Osteoblast (primary cell): ENCODE measurements at regions not wholly inside any gene's neighbourhood (a gene's known extent, or its start where the extent isn't known, plus 50 kb on each side); places are given as distances from the start of the nearest gene placed in this dataset.

ENCODE experiments used
- DNase-seq: peaks from one replicate; pipeline ENCODE4 v3.0.0; 2011; ENCODE audit warnings: low spot score, mixed read lengths; ENCODE audit not compliant: insufficient read length; ENCODE audit errors: missing footprints
- H2AFZ ChIP-seq: 2 replicates; pipeline ENCODE4 v1.6.0; 2011; ENCODE audit warnings: mild to moderate bottlenecking, low read length
- H3K27ac ChIP-seq: 2 replicates; pipeline ENCODE4 v1.5.1; 2011; ENCODE audit warnings: mild to moderate bottlenecking, low read depth, low read length, moderate library complexity
- H3K27me3 ChIP-seq: 2 replicates; pipeline ENCODE4 v1.6.0; 2012; ENCODE audit warnings: mild to moderate bottlenecking, control low read depth, inconsistent platforms, low read length, moderate library complexity; ENCODE audit not compliant: insufficient read depth
- H3K36me3 ChIP-seq: 2 replicates; pipeline ENCODE4 v1.5.1; 2011; ENCODE audit warnings: mild to moderate bottlenecking, low read length, control low read depth, moderate library complexity; ENCODE audit not compliant: insufficient read depth
- H3K4me1 ChIP-seq: 2 replicates; pipeline ENCODE4 v1.5.1; 2011; ENCODE audit warnings: mild to moderate bottlenecking, low read length, control low read depth, moderate library complexity; ENCODE audit not compliant: insufficient read depth
- H3K4me2 ChIP-seq: 2 replicates; pipeline ENCODE4 v1.6.0; 2011; ENCODE audit warnings: mild to moderate bottlenecking, low read length; ENCODE audit not compliant: insufficient read depth
- H3K4me3 ChIP-seq: fragments of 200-600 bp; sonication (generic); 3 replicates; pipeline ENCODE4 v1.5.1; 2012; ENCODE audit warnings: mild to moderate bottlenecking, low read length, inconsistent platforms; ENCODE audit not compliant: insufficient read depth
- H3K79me2 ChIP-seq: 2 replicates; pipeline ENCODE4 v1.6.0; 2012; ENCODE audit warnings: mild to moderate bottlenecking, low read length, control low read depth, inconsistent platforms; ENCODE audit not compliant: insufficient read depth
- H3K9me3 ChIP-seq: 2 replicates; pipeline ENCODE4 v1.5.1; 2011; ENCODE audit warnings: low read depth, low read length, control low read depth
- H4K20me1 ChIP-seq: 2 replicates; pipeline ENCODE4 v1.6.0; 2012; ENCODE audit warnings: mild to moderate bottlenecking, low read length, control low read depth; ENCODE audit not compliant: insufficient read depth
- TF ChIP-seq, protein P1 (sequence below): IDR thresholded peaks from 2 replicates; pipeline ENCODE4 v1.5.1; 2011; ENCODE audit warnings: mild to moderate bottlenecking, low read depth, low read length, moderate library complexity; ENCODE audit errors: extremely low read depth

DNA sequence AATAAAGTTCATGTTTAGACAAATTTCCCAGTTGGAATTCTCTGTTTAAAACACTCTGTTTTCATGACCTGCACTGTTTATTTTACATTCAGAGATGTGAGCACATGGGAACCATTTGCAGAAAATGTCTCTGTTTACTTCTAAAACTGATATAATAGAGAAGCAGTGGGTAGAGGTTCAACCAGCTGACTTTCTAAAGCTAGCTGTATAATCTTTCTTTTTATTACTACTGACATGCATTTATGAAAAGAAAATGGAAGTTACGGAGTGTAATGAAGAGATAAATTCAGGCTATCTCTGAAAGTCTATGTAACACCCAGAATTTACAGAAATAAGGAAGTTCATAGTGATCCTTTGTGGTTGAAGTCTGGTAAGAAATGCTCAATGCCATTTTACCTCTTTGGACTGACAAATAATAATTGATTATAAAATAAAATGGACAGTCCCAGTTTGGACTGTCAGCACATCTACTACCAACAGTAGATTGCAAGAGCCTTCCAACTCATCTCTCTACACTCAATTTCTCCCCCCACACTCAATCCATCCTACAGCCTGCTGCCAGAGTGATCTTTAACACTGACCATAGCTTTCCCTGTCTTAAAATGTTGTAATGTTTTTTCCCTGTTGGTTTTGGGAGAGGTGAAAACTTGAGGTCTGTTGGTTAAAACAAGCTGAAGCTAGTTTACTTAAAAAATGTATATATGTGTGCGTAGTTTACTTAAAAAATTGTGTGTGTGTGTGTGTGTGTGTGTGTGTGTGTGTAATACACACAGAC lies 137.4 kb downstream of the AEBP2 start:
- Histone ChIP-seq H3K4me2 (no peak overlapping the region), H3K36me3 (no peaks in the 10 kb centered on the region), H3K27ac (no peak overlapping the region), H3K4me3 (no peak overlapping the region), H3K4me1 (peaks cover 14% of the 10 kb centered on the region), H2AFZ (no peak overlapping the region), H3K79me2 (no peaks in the 10 kb centered on the region), H4K20me1 (no peaks in the 10 kb centered on the region), H3K9me3 (no peaks in the 10 kb centered on the region), H3K27me3 (no peaks in the 10 kb centered on the region)
- TF ChIP-seq, protein P1, sequence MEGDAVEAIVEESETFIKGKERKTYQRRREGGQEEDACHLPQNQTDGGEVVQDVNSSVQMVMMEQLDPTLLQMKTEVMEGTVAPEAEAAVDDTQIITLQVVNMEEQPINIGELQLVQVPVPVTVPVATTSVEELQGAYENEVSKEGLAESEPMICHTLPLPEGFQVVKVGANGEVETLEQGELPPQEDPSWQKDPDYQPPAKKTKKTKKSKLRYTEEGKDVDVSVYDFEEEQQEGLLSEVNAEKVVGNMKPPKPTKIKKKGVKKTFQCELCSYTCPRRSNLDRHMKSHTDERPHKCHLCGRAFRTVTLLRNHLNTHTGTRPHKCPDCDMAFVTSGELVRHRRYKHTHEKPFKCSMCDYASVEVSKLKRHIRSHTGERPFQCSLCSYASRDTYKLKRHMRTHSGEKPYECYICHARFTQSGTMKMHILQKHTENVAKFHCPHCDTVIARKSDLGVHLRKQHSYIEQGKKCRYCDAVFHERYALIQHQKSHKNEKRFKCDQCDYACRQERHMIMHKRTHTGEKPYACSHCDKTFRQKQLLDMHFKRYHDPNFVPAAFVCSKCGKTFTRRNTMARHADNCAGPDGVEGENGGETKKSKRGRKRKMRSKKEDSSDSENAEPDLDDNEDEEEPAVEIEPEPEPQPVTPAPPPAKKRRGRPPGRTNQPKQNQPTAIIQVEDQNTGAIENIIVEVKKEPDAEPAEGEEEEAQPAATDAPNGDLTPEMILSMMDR: no peak
- no peak for DNase-seq

DNA sequence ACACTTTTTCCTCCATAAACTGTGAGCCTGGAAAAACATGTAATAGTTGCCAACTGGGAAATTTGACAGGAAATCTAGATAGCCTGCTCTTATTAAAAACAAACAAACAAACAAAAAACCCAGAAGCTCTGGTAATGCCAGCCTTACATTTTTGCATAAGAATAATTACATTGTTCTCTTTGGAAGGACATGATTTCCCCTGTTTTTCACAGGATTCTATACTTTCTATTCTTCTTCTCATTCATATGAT lies 137.9 kb downstream of the AEBP2 start:
- H3K4me3 ChIP-seq: no peak overlapping the region
- no peaks in the 10 kb centered on the region for H3K79me2 ChIP-seq
- no peak for DNase-seq
- no peak overlapping the region for H2AFZ ChIP-seq
- H3K36me3 ChIP-seq: no peaks in the 10 kb centered on the region
- no peaks in the 10 kb centered on the region for H3K9me3 ChIP-seq
- H3K27ac ChIP-seq: no peak overlapping the region
- H3K4me2 ChIP-seq: no peak overlapping the region
- TF ChIP-seq, protein P1: no peak
- no peaks in the 10 kb centered on the region for H4K20me1 ChIP-seq
- H3K4me1 ChIP-seq: peaks cover 14% of the 10 kb centered on the region
- no peaks in the 10 kb centered on the region for H3K27me3 ChIP-seq

DNA sequence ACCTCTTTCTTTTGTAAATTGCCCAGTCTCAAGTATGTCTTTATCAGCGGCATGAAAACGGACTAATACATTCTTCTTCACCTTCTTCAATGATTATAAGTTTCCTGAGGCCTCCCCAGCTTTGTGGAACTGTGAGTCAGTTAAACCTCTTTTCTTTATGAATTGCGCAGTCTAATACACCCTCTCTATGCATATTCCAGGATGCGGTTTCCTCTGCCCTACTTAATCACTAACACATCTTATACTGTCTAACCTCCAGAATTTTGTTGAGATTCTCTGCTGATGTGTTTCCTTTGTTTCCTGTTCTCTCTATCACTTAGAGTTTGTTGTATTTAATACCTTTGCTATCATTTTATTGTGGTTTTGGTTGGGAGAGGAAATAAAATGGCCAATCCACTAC lies 145.4 kb downstream of the AEBP2 start:
- Histone ChIP-seq H4K20me1 (no peaks in the 10 kb centered on the region), H3K27me3 (no peaks in the 10 kb centered on the region), H3K4me3 (no peak overlapping the region), H3K27ac (no peak overlapping the region), H2AFZ (no peak overlapping the region), H3K36me3 (no peaks in the 10 kb centered on the region), H3K4me2 (no peak overlapping the region), H3K4me1 (no peaks in the 10 kb centered on the region), H3K9me3 (peaks cover 2% of the 10 kb centered on the region), H3K79me2 (no peaks in the 10 kb centered on the region)
- DNase-seq: no peak
- TF ChIP-seq, protein P1: no peak

DNA sequence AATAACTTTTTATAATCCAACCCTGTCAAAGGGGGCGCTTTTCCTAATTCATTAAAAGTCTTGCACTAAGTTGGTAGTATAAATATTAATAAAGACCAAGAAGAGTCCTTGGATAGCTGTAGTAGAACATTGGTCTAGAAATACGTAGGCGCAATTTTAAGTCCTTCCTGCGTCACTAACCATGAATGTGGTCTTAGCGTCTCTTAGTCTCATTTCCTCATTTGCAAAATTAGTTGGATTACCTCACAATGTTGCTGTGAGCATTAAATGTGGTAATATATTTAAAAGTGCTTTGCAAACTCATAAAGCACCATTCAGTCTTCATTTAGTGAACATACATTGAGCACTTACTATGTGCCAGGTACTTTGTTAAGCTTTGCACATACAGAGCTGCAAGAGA lies 149.7 kb downstream of the AEBP2 start:
- Histone ChIP-seq H3K9me3 (no peaks in the 10 kb centered on the region), H3K4me1 (no peaks in the 10 kb centered on the region), H3K4me3 (no peak overlapping the region), H4K20me1 (no peaks in the 10 kb centered on the region), H3K79me2 (no peaks in the 10 kb centered on the region), H3K4me2 (no peak overlapping the region), H2AFZ (no peak overlapping the region), H3K27me3 (no peaks in the 10 kb centered on the region), H3K27ac (no peak overlapping the region), H3K36me3 (no peaks in the 10 kb centered on the region)
- TF ChIP-seq, protein P1: no peak
- no peak for DNase-seq
